Body of pancreas (tissue), 4 donors: ENCODE measurements at regions not wholly inside any gene's neighbourhood (a gene's known extent, or its start where the extent isn't known, plus 50 kb on each side); places are given as distances from the start of the nearest gene placed in this dataset.

Experiments used
- ATAC-seq: fragments of 150-250 bp; one replicate; pipeline ENCODE4 v1.9.1; 2016
- DNase-seq, 4 donors: peaks; one replicate each; pipeline ENCODE4 v3.0.0-alpha.2; 2019
- H3K27ac ChIP-seq, 4 donors: fragments of 200-600 bp; sonication (generic); 1 replicate in 3 of 4; 2 replicates in 1 of 4; pipeline versions ENCODE4 v1.5.1 to v1.6.1; 2016 to 2019; ENCODE audit warnings: mild to moderate bottlenecking in 1 of 4, mixed read lengths in 1 of 4, moderate library complexity in 1 of 4
- H3K27me3 ChIP-seq, 2 donors: fragments of 200-600 bp; sonication (generic); one replicate each; pipeline ENCODE4 v1.6.0; 2016; ENCODE audit warnings: mild to moderate bottlenecking in 1 of 2
- H3K36me3 ChIP-seq, 2 donors: fragments of 200-600 bp; sonication (generic); replicated peaks in 1 of 2; 2 replicates each; pipeline ENCODE4 v1.5.1; 2016; ENCODE audit warnings: low read depth in 2 of 2; ENCODE audit not compliant: insufficient read depth in 1 of 2
- H3K4me1 ChIP-seq: fragments of 200-600 bp; sonication (generic); one replicate; pipeline ENCODE4 v1.6.0; 2016
- H3K4me3 ChIP-seq, 2 donors: fragments of 200-600 bp; sonication (generic); 1 replicate in 1 of 2; 2 replicates in 1 of 2; pipeline ENCODE4 v1.5.1; 2016 to 2019
- H3K9me3 ChIP-seq, 3 donors: fragments of 200-600 bp; sonication (generic); 1 replicate in 2 of 3; 2 replicates in 1 of 3; pipeline ENCODE4 v1.5.1; 2016
- CTCF ChIP-seq, 7 experiments: fragments of 450-650 bp in 4 of 7; fragments of 200-600 bp in 3 of 7; sonication (generic) in 3 of 7; IDR thresholded peaks; one replicate each; pipeline ENCODE4 v1.5.1; 2016 to 2019; ENCODE audit warnings: antibody characterized with exemption in 7 of 7
- POLR2A ChIP-seq, 3 donors: fragments of 450-650 bp; IDR thresholded peaks; one replicate each; pipeline ENCODE4 v1.6.1; 2016; ENCODE audit warnings: antibody characterized with exemption in 3 of 3, mild to moderate bottlenecking in 2 of 3
- WGBS, 2 donors: methylation state at CpG; one replicate each; pipeline ENCODE4 v1.1.5; 2017; 5-methylcytosine and 5-hydroxymethylcytosine counted together
- intact Hi-C: fragments of 100-400 bp; cut with DNase I; formaldehyde crosslinking; loops from one replicate; pipeline ENCODE4 v1.15.1; 2023

DNA sequence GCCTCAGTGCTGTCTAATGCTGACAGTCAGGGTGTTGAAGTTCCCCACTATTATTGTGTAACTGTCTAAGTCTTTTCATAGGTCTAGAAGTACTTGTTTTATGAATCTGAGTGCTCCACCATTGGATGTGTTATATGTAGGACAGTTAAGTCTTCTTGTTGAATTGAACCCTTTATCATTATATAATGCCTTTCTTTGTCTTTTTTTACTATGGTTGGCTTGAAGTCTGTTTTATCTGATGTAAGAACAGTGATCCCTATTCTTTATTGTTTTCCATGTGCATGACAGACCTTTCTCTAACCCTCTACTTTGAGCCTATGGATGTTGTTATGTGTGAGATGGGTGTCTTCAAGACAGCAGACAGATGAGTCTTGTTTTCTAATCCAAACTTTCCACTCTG lies 107.8 kb upstream of the C11orf58 start:
- Histone ChIP-seq H3K27ac (no peak overlapping the region), H3K27me3 (no peaks in the 10 kb centered on the region), H3K9me3 (peaks cover 0 to 1% (median 0%) of the 10 kb centered on the region in 3 donors), H3K4me3 (no peak overlapping the region), H3K4me1 (no peaks in the 10 kb centered on the region), H3K36me3 (no peaks in the 10 kb centered on the region)
- ATAC-seq (no peak), DNase-seq (no peak)
- TF ChIP-seq CTCF (IDR thresholded peaks at IDR 0.05): no peak
- TF ChIP-seq POLR2A (IDR thresholded peaks at IDR 0.05): no peak
- intact Hi-C loops: no loop called here

GRCh38 chr11:16618431-16618830 lies 120.0 kb upstream of the C11orf58 start:
- Histone ChIP-seq H3K27ac (no peak overlapping the region), H3K4me1 (peaks cover 9% of the 10 kb centered on the region), H3K36me3 (no peaks in the 10 kb centered on the region), H3K27me3 (no peaks in the 10 kb centered on the region), H3K4me3 (no peak overlapping the region), H3K9me3 (no peaks in the 10 kb centered on the region)
- intact Hi-C loops: loop anchor here (10.0 kb wide), 1 partner anchor 974 kb away; no protein-coding TSS in a partner anchor
- WGBS, 2 donors: 80 to 84% methylated on average over 5 of the region's 5 CpGs
- no peak for ATAC-seq
- DNase-seq: no peak
- TF ChIP-seq POLR2A (IDR thresholded peaks at IDR 0.05) (no peak), CTCF (IDR thresholded peaks at IDR 0.05) (no peak)

DNA sequence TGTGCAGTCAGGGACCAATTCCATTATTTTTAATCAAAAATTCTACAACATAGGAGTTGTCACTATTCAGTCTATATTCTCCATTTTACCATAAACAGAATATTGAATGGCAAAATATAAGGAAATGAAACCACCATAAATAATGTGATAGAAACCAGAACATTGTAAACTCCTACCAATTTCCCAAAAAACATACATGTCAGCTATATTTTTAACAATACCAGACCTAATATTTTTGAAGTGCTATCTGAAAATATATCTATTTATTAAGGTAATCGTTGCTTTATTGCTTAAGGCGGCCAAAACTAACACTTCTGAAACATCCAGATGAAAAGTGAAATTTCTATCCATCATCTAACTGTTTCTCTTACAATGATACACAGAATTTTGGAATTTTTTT lies 123.0 kb upstream of the C11orf58 start:
- no peak for ATAC-seq
- H3K27me3 ChIP-seq: no peaks in the 10 kb centered on the region
- intact Hi-C loops: loop anchor here (10.0 kb wide), 1 partner anchor 971 kb away; no protein-coding TSS in a partner anchor
- WGBS, 2 donors: 64 to 84% methylated on average over 2 of the region's 2 CpGs
- H3K27ac ChIP-seq: no peak overlapping the region
- peaks cover 19% of the 10 kb centered on the region for H3K4me1 ChIP-seq
- TF ChIP-seq CTCF (IDR thresholded peaks at IDR 0.05) (no peak), POLR2A (IDR thresholded peaks at IDR 0.05) (no peak)
- no peaks in the 10 kb centered on the region for H3K36me3 ChIP-seq
- H3K4me3 ChIP-seq: no peak overlapping the region
- no peak for DNase-seq
- H3K9me3 ChIP-seq: no peaks in the 10 kb centered on the region

GRCh38 chr11:16613512-16614381 lies 124.7 kb upstream of the C11orf58 start:
- 0 to 1% methylated on average over 49 to 65 of the region's 65 CpGs for WGBS, 2 donors
- peak overlapping the region; percentile 4 to 65 (median 40) for H3K27ac ChIP-seq
- intact Hi-C loops: loop anchor here (5.0 to 10.0 kb wide), 2 partner anchors 969 to 1286 kb away; no protein-coding TSS in a partner anchor

More at GRCh38 chr11:16613512-16614381, 124.7 kb upstream of the C11orf58 start:
- Histone ChIP-seq H3K4me1 (peaks cover 19% of the 10 kb centered on the region), H3K27me3 (no peaks in the 10 kb centered on the region), H3K9me3 (no peaks in the 10 kb centered on the region), H3K36me3 (no peaks in the 10 kb centered on the region), H3K4me3 (peak overlapping the region in 1 of 2 donors; percentile 1)
- ATAC-seq: peak; percentile 97
- TF ChIP-seq POLR2A (IDR thresholded peaks at IDR 0.05) (peak in 2 of 3 donors; percentile 30 to 40), CTCF (IDR thresholded peaks at IDR 0.05) (peak; percentile 81 to 95 (median 91))
- peak; percentile 88 to 93 (median 90) for DNase-seq
